ENCODE measurements at regions not wholly inside any gene's neighbourhood (a gene's known extent, or its start where the extent isn't known, plus 50 kb on each side); places are given as distances from the start of the nearest gene placed in this dataset.
"Not testable (repeated sequence)": the region's sequence is repeated elsewhere in the genome, so short reads cannot be mapped to it uniquely, and the experiment has no call there.

GRCh38 chr4:159860945-159861344, 758.1 kb downstream of the RAPGEF2 start:
- DNase-seq (ENCODE audit: low spot score), result no peak
- H3K4me3 ChIP-seq (ENCODE audit: low read depth, low read length, poor library complexity, severe bottlenecking), result no peak overlapping the region
- no peaks in the 10 kb centered on the region for H3K4me1 ChIP-seq (ENCODE audit: insufficient read depth, low read length, poor library complexity, severe bottlenecking)
- no TSS peak for BruUV-seq (replicated peaks)
- TF ChIP-seq EZH2 (IDR thresholded peaks at IDR 0.05; ENCODE audit: borderline replicate concordance, low read depth, low read length, poor library complexity, severe bottlenecking) (no peak), CTCF (conservative IDR thresholded peaks at IDR 0.05; ENCODE audit: low read depth, low read length) (no peak)
- H3K9me3 ChIP-seq (ENCODE audit: low read depth, low read length, poor library complexity, severe bottlenecking), result no peaks in the 10 kb centered on the region
- POLR2A ChIA-PET (ENCODE audit: low non-redundant PET), result no interaction called here
- no peaks in the 10 kb centered on the region for H3K36me3 ChIP-seq (ENCODE audit: insufficient read depth, low read length, poor library complexity, severe bottlenecking)
- intact Hi-C loops (cut with micrococcal nuclease; ENCODE audit: unreplicated experiment), result no loop called here
- CTCF ChIA-PET, result no interaction called here
- H3K27me3 ChIP-seq (replicated peaks; ENCODE audit: insufficient read depth, low read depth, low read length, poor library complexity), result no peaks in the 10 kb centered on the region
- no peak overlapping the region for H3K27ac ChIP-seq (ENCODE audit: low read depth, low read length, poor library complexity, severe bottlenecking)

- no TSS peak for BruUV-seq (replicated peaks)
- ChIA-PET POLR2A (ENCODE audit: low non-redundant PET) (no interaction called here), CTCF (no interaction called here)
- Histone ChIP-seq H3K4me1 (ENCODE audit: insufficient read depth, low read length, poor library complexity, severe bottlenecking) (no peaks in the 10 kb centered on the region), H3K4me3 (ENCODE audit: low read depth, low read length, poor library complexity, severe bottlenecking) (no peak overlapping the region), H3K9me3 (ENCODE audit: low read depth, low read length, poor library complexity, severe bottlenecking) (no peaks in the 10 kb centered on the region), H3K27me3 (replicated peaks; ENCODE audit: insufficient read depth, low read depth, low read length, poor library complexity) (no peaks in the 10 kb centered on the region), H3K36me3 (ENCODE audit: insufficient read depth, low read length, poor library complexity, severe bottlenecking) (no peaks in the 10 kb centered on the region), H3K27ac (ENCODE audit: low read depth, low read length, poor library complexity, severe bottlenecking) (no peak overlapping the region)
- DNase-seq (ENCODE audit: low spot score), result no peak
- intact Hi-C loops (cut with micrococcal nuclease; ENCODE audit: unreplicated experiment), result no loop called here
- TF ChIP-seq EZH2 (IDR thresholded peaks at IDR 0.05; ENCODE audit: borderline replicate concordance, low read depth, low read length, poor library complexity, severe bottlenecking) (no peak), CTCF (conservative IDR thresholded peaks at IDR 0.05; ENCODE audit: low read depth, low read length) (no peak)
These were observed 761.5 kb downstream of the RAPGEF2 start for GRCh38 chr4:159864337-159864736.

- DNase-seq (ENCODE audit: low spot score), result no peak
- ChIA-PET CTCF (no interaction called here), POLR2A (ENCODE audit: low non-redundant PET) (no interaction called here)
- H3K4me1 ChIP-seq (ENCODE audit: insufficient read depth, low read length, poor library complexity, severe bottlenecking), result no peaks in the 10 kb centered on the region
- BruUV-seq (replicated peaks), result no TSS peak
- H3K36me3 ChIP-seq (ENCODE audit: insufficient read depth, low read length, poor library complexity, severe bottlenecking), result no peaks in the 10 kb centered on the region
- H3K4me3 ChIP-seq (ENCODE audit: low read depth, low read length, poor library complexity, severe bottlenecking), result no peak overlapping the region
- no peak overlapping the region for H3K27ac ChIP-seq (ENCODE audit: low read depth, low read length, poor library complexity, severe bottlenecking)
- no peaks in the 10 kb centered on the region for H3K27me3 ChIP-seq (replicated peaks; ENCODE audit: insufficient read depth, low read depth, low read length, poor library complexity)
- TF ChIP-seq EZH2 (IDR thresholded peaks at IDR 0.05; ENCODE audit: borderline replicate concordance, low read depth, low read length, poor library complexity, severe bottlenecking), result no peak
- intact Hi-C loops (cut with micrococcal nuclease; ENCODE audit: unreplicated experiment), result no loop called here
- no peaks in the 10 kb centered on the region for H3K9me3 ChIP-seq (ENCODE audit: low read depth, low read length, poor library complexity, severe bottlenecking)
These were observed 764.8 kb downstream of the RAPGEF2 start for GRCh38 chr4:159867673-159868072.

- H3K27me3 ChIP-seq (replicated peaks; ENCODE audit: insufficient read depth, low read depth, low read length, poor library complexity); CTCF ChIA-PET; POLR2A ChIA-PET (ENCODE audit: low non-redundant PET); H3K4me1 ChIP-seq (ENCODE audit: insufficient read depth, low read length, poor library complexity, severe bottlenecking); H3K4me3 ChIP-seq (ENCODE audit: low read depth, low read length, poor library complexity, severe bottlenecking); DNase-seq (ENCODE audit: low spot score); H3K36me3 ChIP-seq (ENCODE audit: insufficient read depth, low read length, poor library complexity, severe bottlenecking); intact Hi-C loops (cut with micrococcal nuclease; ENCODE audit: unreplicated experiment); H3K27ac ChIP-seq (ENCODE audit: low read depth, low read length, poor library complexity, severe bottlenecking); H3K9me3 ChIP-seq (ENCODE audit: low read depth, low read length, poor library complexity, severe bottlenecking); BruUV-seq (replicated peaks): not testable (repeated sequence)
These were observed 766.1 kb downstream of the RAPGEF2 start for GRCh38 chr4:159868936-159869335.

Data from A673 (cell line).